ENCODE measurements at regions not wholly inside any gene's neighbourhood (a gene's known extent, or its start where the extent isn't known, plus 50 kb on each side); places are given as distances from the start of the nearest gene placed in this dataset.
"Not testable (repeated sequence)": the region's sequence is repeated elsewhere in the genome, so short reads cannot be mapped to it uniquely, and the experiment has no call there.

DNA sequence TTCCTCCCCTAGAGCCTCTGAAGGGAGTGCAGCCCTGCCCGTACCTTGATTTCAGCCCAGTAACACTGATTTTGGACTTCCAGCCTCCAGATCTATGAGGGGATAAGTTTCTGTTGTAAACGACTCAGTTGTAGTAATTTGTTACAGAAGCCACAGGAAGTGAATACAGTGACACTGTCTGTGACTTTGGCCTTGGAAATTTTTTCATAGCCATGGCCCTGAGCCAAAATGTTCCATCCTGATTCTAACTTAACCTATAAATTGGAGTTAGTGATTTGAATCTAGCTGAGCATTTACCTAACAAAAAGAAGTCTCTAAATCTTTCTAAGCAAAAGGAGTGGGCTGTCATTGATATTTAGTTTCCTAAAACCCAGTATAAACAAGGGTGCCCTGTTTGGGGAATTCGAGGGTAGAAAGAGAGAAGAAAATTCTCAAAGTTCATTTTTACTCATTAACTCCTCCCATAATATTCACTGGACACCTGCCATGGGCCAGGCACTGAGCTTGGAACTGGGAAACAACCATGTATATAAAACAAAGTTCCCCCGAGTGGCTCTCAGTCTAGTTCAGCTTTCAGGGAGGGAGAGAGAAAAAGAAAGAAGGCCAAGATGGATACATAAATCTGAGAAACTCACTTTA, 162.3 kb downstream of the SKIDA1 start:
- no peak for DNase-seq

DNA sequence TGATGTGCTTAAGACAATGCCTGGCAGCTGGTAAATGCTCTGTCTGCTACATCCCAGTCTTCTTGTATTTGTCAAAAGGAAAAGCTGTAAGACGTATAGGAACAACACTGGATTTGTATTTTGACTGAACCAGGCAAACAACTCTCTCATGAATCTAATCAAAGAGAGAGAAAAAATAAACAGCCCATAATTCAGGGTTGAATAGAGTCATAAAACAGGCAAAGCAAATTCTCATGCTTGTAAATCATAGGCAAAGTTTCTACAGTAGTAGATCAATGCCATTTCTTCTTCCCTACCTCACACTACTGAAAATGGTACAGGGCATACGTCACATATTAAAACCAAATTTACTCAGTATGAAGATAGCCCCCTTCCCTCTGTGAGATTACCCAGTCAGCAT, 166.3 kb downstream of the SKIDA1 start:
- DNase-seq, result no peak

- DNase-seq, result no peak
Measured at GRCh38 chr10:21355591-21356011, 169.9 kb downstream of the SKIDA1 start.

GRCh38 chr10:21352886-21353285, 172.6 kb downstream of the SKIDA1 start:
- DNase-seq, result no peak

DNA sequence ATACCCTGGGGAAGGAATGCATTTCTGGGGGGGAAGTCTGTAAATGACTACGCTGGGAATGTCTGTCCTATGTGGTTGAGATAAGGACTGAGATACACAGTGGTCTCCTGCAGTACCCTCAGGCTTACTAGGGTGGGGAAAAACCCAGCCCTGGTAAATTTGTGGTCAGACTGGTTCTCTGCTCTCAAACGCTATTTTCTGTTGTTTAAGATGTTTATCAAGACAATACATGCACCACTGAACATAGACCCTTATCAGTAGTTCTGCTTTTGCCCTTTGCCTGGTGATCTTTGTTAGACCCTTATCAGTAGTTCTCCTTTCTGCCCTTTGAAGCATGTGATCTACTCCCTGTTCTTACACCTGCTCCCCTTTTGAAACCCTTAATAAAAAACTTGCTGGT, 173.9 kb downstream of the SKIDA1 start:
- DNase-seq, result not testable (repeated sequence)

DNA sequence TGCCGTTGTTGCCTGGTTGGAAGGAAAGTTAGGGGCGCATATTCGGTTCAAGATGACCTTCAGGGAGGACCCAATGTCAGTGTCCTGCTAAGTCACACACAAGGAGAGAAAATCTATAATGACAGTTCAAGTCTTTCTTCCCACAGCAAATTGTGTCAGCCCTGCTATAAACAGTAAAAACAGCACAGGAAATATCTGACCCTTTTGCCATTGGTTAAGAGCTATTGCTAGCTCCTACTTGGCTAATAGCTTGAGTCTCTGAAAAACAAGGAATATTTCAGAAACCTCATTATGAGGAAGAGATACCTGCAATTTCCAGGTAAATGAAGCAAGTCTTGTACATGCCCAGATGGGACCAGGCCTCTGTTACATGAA, 175.6 kb downstream of the SKIDA1 start:
- no peak for DNase-seq

DNA sequence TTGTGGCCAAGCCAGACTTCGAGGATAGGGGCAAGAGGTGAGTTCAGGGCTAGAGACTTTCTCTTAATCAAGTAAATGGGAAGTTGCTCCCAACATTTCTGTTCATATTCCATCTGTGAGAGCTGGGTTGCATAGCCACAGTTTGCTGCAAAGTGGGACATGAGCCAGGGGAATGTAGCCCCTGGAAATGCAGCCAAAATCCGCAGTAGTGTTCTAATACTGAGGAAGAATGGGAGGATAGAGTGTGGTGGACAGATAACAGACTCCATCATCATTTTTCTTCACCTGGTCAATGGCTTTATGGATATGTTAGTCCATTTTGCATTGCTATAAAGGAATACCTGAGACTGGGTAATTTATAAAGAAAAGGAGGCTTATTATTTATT, 177.7 kb downstream of the SKIDA1 start:
- DNase-seq, result no peak

DNA sequence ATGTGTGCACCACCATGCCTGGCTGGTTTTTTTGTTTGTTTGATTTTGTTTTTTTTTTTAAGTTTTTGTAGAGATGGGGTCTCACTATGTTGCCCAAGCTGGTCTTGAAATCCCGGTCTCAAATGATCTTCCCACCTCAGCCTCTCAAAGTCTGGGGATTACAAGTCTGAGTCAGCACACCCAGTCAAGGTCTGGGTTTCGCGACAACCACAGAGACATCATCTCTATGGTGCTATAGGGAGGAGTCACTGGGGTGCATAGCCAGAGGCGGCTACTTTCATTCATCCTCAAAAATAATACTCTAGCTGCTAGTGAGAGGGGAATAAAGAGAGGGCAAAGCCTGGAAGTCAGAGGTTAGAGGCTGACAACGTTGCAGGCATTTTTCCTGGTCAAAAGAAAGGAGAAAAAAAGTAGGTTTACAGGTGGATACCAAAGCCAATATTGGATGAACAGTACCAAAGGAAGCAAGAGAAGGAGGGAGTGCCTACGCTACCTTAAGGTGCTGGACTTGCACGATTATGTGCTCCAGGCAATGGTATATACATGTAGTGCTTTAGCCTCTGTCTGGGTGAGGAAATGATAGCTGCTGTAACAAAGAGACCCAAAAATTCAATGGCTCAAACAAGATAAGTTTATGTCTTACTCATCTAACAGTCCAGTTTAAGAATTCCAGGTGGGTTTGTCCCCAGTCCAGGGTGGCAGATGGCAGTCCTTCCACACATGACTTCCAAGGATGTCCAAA, 178.3 kb downstream of the SKIDA1 start:
- DNase-seq, result no peak

GRCh38 chr10:21343087-21343486, 182.4 kb downstream of the SKIDA1 start:
- no peak for DNase-seq

DNA sequence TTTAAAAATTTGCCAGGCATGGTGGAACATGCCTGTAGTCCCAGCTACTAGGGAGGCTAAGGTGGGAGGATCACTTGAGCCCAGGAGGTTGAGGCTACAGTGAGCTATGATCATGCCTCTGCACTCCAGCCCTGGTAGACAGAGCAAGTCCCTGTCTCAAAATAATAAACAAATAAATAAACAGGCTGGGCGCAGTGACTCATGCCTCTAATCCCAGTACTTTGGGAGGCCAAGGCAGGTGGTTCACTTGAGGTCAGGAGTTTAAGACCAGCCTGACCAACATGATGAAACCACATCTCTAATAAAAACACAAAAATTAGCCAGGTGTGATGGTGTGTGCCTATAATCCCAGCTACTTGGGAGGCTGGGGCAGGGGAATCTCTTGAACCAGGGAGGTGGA, 183.0 kb downstream of the SKIDA1 start:
- DNase-seq, result not testable (repeated sequence)

DNA sequence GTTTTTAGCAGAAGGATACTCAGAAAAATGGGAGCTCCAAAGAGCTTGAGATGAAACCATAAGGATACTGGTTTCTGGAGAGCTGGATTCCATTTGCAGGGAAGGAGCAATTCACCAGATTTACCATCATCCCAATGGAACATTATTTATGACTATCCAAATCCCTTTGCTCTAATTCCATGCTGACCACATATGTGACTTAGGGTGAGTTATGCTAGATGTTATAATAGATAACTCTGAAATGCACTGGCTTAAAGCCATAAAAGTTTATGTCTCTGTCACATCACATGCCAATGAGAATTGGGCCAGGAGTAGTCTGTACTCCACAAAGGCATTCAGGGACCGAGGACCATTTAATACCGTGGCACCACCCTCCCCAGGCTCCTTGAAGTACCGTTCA, 185.2 kb downstream of the SKIDA1 start:
- DNase-seq, result no peak

DNA sequence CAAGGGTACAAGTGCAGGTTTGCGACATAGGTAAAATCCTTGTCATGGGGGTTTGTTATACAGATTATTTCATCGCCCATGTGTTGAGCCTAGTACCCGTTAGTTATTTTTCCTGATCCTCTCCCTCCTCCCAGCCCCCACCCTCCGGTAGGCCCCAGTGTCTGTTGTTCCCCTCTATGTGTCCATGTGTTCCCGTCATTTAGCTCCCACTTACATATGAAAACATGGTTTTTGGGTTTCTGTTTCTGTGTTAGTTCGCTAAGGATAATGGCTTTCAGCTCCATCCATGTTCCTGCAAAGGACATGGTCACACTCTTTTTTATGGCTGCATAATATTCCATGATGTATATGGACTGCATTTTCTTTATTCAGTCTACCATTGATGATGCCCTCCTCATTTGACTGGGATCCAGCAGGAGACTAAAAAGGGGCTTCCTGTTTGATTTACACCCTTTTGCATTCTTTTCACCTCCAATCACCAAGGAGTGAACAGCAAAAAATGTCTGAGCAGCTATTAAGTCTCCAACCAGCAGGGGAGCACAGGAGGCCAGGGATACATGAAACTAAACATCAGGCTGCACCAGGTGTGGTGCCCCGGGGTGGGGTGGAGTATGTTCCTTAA, 188.2 kb downstream of the SKIDA1 start:
- no peak for DNase-seq

DNA sequence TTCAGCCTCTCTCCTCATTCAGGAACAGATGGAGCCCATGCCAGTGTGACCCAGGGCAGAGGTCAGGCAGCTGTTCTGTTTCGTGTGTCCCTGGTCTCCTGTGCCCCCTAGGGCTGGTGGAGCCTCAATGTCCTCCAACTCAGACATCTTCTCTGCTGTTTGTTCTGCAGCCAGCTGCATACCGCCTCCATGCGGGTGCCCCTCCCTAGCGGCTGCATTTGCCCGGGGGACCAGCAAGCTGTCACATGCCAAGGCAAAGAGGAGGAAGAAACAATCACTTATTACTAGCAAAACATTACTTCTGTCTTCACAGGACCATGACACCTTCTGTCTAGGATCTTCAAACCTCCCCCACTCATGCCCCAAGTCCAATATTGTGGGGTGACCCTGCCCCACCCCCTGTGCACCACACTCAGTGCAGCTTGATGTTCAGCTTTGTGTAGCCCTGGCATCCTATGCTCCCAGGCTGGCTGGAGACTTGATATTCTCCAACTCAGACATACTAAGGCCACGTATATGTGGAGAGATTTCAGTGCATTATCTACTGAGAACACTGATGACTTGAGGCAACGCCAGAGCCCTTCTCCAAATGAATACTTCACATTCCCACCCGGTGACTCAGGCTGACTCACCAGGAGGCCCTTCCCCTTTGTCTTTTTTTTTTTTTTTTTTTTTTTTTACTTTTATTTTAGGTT, 188.9 kb downstream of the SKIDA1 start:
- no peak for DNase-seq

DNA sequence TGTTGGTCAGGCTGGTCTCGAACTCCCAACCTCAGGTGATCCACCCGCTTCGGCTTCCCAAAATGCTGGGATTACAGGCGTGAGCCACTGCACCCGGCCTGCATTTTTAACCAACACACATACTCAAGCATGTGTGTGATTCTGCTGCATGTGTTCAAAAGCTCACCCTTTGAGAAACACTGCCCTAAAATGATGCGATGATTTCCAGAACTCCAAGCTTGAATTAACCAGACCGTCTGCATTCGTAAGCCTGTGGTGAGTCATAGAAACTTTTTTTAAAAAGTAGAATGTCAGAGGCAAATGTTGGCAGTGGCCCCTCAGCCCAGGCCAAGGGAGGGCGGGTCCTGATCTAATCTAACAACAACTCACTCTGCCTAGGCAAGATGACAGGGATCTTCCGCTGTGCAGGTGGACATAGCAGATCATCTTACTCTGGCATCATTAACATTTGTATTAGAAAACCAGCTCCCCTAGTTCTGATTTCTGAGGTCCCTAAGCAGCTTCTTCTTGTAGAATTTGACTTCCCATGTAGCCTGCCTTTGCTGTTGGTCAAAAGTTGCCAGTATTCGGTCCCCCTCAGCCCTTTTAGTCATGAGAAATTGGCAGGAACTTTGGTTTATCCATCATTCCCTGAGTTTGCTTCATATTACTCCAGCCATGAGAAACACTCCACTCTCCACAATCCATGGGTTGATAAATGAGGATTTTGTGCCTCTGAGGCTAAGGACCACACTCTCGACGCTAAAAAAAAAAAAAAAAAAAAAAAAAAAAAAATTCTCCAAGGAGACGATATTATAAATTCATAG, 190.4 kb downstream of the SKIDA1 start:
- no peak for DNase-seq

DNA sequence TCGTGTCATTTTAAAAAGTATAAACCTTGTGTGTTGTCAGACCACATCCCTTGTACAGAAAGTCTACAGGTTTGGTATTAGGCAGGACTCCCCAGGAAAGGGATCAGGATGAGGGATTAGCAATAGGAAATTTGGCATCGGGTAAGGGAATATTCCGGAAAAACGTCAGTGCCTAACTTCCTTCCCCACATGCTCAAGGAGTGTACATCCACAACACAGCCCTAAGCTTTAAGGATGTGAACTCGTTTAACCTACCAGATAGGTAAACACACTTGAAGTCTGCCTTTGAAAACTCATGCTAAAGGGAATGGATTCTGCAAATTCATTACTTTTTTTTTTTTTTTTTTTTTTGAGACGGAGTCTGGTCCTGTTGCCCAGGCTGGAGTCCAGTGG, 194.9 kb downstream of the SKIDA1 start:
- no peak for DNase-seq

DNA sequence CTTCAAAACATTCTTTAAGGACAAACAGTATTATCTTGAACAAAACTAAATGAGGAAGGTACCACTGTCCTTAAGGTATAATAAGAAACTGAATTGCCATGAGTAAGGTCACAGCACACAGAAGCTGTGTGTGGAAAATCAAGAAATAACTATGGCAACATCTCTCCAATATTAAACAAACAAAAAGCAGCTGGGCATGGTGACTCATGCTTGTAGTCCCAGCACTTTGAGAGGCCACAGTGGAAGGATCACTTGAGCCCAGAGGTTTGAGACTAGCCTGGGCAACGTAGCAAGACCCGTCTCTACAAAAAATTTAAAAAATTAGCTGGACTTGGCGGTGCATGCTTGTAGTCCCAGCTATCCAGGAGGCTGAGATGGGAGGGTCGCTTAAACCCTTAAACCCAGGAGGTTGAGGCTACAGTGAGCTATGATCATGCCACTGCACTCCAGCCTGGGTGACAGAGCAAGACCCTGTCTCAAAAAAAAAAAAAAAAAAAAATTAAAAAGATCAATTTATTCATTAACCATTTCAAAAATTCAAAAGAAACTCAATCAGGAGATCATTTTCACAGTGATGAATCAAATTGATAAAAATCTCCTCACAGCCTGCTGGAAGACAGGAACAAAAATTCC, 195.4 kb downstream of the SKIDA1 start:
- no peak for DNase-seq

DNA sequence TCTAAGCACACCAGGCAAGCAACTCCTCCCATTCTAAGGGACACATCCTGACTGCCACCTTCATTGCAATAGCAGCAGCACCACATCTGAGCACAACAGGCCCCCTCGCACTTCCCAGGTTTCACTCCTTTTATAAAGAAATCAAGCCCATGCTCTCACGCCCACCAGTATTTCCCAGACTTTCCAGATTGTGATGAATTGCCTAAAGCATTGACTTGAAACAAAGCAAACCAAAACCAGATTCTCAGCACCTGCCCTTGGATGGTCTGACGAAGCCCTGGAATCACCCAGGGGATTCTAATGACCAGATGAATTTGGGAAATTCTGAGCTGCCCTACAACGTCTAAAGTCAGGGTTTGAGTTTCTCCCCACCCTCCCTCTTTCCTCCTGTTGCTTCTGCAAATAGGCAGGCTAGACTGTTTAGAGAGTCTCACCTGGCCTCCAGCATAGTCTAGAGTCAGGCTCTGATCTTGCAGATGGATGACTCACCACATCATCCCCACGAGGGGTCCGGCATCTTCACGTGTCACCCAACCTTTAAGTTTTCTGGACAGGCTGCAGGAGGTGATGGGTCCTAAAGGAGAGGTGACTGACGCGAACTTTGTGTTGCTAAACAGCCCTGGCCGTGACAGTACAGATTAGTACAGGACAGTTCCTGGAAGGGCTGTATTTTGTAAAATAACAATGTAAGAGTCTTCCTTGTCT, 198.0 kb downstream of the SKIDA1 start:
- DNase-seq, result no peak

DNA sequence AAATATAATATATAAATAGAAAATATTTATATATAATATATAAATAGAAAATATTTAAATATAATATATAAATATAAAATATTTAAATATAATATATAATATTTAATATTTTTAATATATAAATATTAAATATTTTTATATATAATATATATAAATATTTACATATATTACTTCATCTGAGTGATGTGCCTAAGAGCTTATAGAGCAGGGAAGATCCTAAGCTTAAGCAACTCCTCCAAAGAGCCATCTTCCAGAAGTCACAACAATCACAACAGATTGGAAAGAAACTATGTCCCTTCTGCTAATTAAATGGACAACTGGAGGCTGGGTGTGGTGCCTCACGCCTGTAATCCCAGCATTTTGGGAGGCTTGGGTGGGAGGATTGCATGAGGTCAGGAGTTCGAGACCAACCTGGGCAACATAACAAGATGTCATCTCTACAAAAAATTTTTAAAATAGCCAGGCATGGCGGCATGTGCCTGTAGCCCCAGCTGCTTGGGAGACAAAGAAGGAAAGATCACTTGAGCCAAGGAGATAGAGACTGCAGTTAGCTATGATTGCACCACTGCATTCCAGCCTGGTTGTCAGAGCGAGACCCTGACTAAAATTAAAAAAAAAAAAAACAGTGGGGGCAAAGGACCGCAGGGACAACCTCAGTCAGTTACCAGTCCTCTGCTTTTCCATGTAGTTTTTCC, 198.7 kb downstream of the SKIDA1 start:
- no peak for DNase-seq

GRCh38 chr10:21318540-21319167, 206.8 kb downstream of the SKIDA1 start:
- no peak for DNase-seq

- no peak for DNase-seq
Measured at GRCh38 chr10:21317902-21318301, 207.6 kb downstream of the SKIDA1 start.

Measured in NCI-H187 treated with DMSO at 0.1 percent for 48 hours (cell line).